ENCODE measurements at regions not wholly inside any gene's neighbourhood (a gene's known extent, or its start where the extent isn't known, plus 50 kb on each side); places are given as distances from the start of the nearest gene placed in this dataset.

- TF ChIP-seq TCF7L2 (IDR thresholded peaks at IDR 0.05; ENCODE audit: low read depth, low read length) (no peak), CTCF (IDR thresholded peaks at IDR 0.05) (no peak)
Observed at GRCh38 chr2:147647816-147648215, 197.0 kb upstream of the ACVR2A start.
